ENCODE measurements at regions not wholly inside any gene's neighbourhood (a gene's known extent, or its start where the extent isn't known, plus 50 kb on each side); places are given as distances from the start of the nearest gene placed in this dataset.

GRCh38 chr21:14844001-14844400 is 220.8 kb downstream of the NRIP1 start:
- DNase-seq (ENCODE audit: low read depth), result no peak
- TF ChIP-seq CTCF (IDR thresholded peaks at IDR 0.05; ENCODE audit: insufficient read depth, low read depth, low read length, missing control alignments), result no peak

GRCh38 chr21:14842601-14843000 is 222.2 kb downstream of the NRIP1 start:
- DNase-seq (ENCODE audit: low read depth), result no peak
- no peak overlapping the region for H3K4me3 ChIP-seq (ENCODE audit: low read length)
- TF ChIP-seq CTCF (IDR thresholded peaks at IDR 0.05; ENCODE audit: insufficient read depth, low read depth, low read length, missing control alignments), result no peak

More at GRCh38 chr21:14844001-14844400, 220.8 kb downstream of the NRIP1 start:
- H3K4me3 ChIP-seq (ENCODE audit: low read length), result no peak overlapping the region

GRCh38 chr21:14841511-14842472 is 223.0 kb downstream of the NRIP1 start:
- no peak for TF ChIP-seq CTCF (IDR thresholded peaks at IDR 0.05; ENCODE audit: insufficient read depth, low read depth, low read length, missing control alignments)
- H3K4me3 ChIP-seq (ENCODE audit: low read length), result no peak overlapping the region
- no peak for DNase-seq (ENCODE audit: low read depth)

- DNase-seq (ENCODE audit: low read depth), result no peak
- no peak overlapping the region for H3K4me3 ChIP-seq (ENCODE audit: low read length)
- no peak for TF ChIP-seq CTCF (IDR thresholded peaks at IDR 0.05; ENCODE audit: insufficient read depth, low read depth, low read length, missing control alignments)
These were observed 226.4 kb downstream of the NRIP1 start for GRCh38 chr21:14838400-14838799.

- no peak for DNase-seq (ENCODE audit: low read depth)
These were observed 227.8 kb downstream of the NRIP1 start for GRCh38 chr21:14836950-14837349.

GRCh38 chr21:14833666-14834351 is 231.0 kb downstream of the NRIP1 start:
- no peak for TF ChIP-seq CTCF (IDR thresholded peaks at IDR 0.05; ENCODE audit: insufficient read depth, low read depth, low read length, missing control alignments)
- no peak for DNase-seq (ENCODE audit: low read depth)

More at GRCh38 chr21:14836950-14837349, 227.8 kb downstream of the NRIP1 start:
- TF ChIP-seq CTCF (IDR thresholded peaks at IDR 0.05; ENCODE audit: insufficient read depth, low read depth, low read length, missing control alignments), result no peak
- H3K4me3 ChIP-seq (ENCODE audit: low read length), result no peak overlapping the region

More at GRCh38 chr21:14833666-14834351, 231.0 kb downstream of the NRIP1 start:
- H3K4me3 ChIP-seq (ENCODE audit: low read length), result no peak overlapping the region
